Activated CD4-positive, alpha-beta T cell treated with anti-CD3 and anti-CD28 coated beads, Interleukin-2, amount 50 U/mL, for 4 hours (primary cell): ENCODE measurements at regions not wholly inside any gene's neighbourhood (a gene's known extent, or its start where the extent isn't known, plus 50 kb on each side); places are given as distances from the start of the nearest gene placed in this dataset.

Experiments
- DNase-seq, 2 experiments: peaks; one replicate each; pipeline ENCODE4 v3.0.0-alpha.2; 2020

DNA sequence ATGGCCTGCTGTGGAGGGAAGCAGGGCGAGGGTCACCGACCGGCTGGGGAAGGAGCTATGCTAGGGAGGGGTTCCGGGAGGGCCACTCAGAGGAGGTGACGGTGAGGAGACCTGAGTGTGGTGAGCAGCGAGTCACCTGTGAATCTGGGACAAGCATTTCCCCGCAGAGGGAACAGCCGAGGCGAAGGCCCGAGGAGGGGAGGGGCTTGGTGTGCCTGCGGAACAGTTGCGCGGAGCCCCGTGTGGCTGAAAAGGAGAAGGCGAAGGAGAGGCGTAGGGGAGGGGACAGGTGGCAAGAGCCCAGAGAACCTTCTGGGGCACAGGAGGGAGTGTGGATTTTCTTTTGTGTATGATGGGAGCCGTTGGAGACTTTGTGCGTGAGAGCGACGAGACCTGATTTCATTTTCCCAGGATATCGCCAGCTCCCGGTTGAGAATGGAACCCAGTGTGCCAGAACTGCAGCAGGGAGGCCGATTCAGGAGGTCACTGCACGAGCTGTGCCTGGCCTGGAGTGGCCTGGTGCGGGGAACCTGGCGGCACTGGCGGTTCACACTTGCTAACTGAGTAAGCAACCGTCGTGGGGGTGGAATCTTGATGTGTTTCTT, 117.7 kb upstream of the ZNF507 start:
- no peak for DNase-seq

DNA sequence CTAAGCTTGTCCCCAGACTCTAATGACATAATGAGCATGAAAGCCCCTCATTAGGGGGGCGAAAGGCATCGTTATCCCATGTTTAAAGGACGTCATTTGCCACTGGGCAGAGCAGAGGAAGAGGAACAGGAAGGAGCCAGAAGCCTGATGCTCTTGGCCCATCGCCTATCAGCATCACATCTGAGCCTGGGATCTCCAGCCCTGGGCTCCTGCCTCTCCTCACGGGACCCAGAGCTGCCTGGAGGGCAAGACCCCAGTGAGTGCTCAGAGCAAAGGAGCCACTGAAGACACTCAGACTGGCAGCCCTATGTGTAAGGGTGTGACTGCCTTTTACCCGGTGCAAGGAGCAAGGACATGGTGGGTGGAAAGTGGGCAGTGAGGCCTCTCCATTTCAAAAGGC, 115.0 kb upstream of the ZNF507 start:
- no peak for DNase-seq

GRCh38 chr19:32231020-32231419, 114.4 kb upstream of the ZNF507 start:
- no peak for DNase-seq

GRCh38 chr19:32231691-32232090, 113.7 kb upstream of the ZNF507 start:
- no peak for DNase-seq

DNA sequence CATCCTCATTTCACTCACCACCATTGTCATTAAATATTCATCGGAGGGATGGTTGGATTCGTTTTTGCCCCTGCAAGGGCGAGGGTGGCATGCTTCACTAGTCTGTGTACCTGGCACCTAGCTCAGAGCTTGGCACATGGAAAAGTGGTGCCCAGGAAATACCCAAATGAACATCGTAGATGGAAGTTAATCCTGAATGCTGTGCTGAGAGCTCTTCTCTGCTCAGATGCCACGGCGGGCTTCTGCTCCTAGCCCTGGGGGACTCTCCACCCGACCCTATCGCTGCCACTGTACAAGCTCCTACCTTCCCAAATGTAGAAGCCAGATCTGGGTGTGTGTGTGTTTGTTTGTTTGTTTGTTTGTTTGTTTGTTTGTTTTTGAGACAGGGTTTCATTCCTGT, 113.0 kb upstream of the ZNF507 start:
- DNase-seq: no peak

DNA sequence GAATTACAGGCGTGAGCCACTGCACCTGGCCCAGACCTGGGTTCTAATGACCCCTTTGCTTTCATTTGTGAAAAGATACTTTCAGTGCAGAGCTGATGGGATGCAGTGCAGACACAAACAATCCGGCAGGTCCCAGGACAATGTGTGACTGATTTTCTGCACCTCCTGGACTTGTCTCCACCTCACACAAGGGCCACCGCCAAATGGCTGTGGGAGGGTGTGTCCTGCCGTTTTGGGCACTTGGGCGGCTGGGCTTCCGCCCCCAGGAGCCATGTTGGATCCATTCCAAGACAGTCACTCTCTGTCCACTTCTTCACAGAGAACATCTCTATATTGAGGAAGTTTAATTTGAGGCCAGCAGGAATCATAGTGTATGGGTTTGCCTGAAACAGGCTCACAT, 112.3 kb upstream of the ZNF507 start:
- no peak for DNase-seq

GRCh38 chr19:32233885-32234284, 111.5 kb upstream of the ZNF507 start:
- DNase-seq: no peak

- no peak for DNase-seq
These were observed 110.7 kb upstream of the ZNF507 start for GRCh38 chr19:32234663-32235217.

GRCh38 chr19:32238076-32238475, 107.3 kb upstream of the ZNF507 start:
- DNase-seq: no peak

DNA sequence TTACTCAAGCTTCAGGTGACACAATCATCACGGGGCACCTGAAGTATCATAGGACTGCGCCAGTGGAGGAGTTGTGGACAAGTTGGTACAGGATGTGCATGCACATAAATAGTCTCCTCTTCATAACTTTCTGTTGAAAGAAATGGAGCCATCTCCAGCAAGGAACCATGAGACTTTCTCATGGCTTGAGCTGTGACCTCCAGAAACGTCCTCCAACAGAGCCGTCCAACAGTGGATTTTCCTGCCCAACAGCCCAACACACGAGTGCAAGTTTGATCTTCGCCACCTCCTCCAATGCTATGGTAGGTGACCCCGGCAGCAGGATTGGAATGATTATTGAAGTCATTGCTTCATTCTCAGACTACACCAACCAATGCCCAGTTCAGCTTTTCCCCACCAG, 105.1 kb upstream of the ZNF507 start:
- DNase-seq: no peak

GRCh38 chr19:32241306-32241705, 104.1 kb upstream of the ZNF507 start:
- no peak for DNase-seq

- DNase-seq: no peak
These were observed 103.3 kb upstream of the ZNF507 start for GRCh38 chr19:32241932-32242710.

DNA sequence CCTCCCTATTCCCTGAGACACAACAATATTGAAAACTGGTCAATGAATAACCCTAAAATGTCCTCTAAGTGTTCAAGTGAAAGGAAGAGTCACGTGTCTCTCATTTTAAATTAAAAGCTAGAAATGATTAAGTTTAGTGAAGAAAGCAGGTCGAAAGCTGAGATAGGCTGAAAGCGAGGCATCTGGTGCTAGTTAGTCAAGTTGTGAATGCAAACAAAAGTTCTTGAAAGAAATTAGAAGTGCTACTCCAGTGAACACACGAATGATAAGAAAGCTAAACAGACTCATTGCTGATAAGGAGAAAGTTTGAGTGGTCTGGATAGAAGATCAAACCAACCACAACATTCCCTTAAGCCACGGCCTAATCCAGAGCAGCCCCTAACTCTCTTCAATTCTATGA, 99.4 kb upstream of the ZNF507 start:
- DNase-seq: no peak

DNA sequence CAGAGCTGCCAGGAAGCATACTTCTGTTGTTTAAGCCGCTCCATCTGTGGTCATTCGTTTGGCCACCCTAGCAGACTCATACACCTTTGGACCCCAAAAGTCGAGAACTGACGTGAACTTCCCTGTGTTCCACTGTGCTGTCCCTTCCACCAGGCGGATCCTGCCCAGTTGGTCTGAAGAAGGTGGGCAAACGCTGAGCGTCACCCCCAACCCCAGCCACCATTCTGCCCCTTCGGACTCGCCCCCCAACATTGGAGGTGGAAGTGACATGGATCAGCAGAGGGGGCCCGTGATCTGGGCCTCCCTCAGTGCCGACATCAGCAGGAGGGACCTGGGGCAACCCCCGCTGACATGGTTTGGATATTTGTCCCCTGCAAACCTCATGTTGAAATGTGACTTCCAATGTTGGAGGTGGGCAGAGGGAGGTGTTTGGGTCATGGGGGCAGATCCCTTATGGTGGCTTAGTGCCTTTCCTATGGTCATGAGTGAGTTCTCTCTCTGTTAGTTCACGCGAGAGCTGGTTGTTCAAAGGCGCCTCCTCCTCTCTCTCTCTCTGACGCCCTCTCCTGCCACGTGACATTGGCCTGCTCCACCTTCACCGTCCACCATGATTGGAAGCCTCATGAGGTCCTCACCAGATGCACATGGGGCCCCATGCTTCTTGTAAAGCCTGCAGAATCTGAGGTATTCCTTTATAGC, 93.6 kb upstream of the ZNF507 start:
- DNase-seq: no peak

- no peak for DNase-seq
These were observed 93.1 kb upstream of the ZNF507 start for GRCh38 chr19:32252333-32252669.

- no peak for DNase-seq
These were observed 91.5 kb upstream of the ZNF507 start for GRCh38 chr19:32253683-32254508.

- no peak for DNase-seq
These were observed 90.9 kb upstream of the ZNF507 start for GRCh38 chr19:32254509-32254890.

GRCh38 chr19:32255536-32256295, 89.7 kb upstream of the ZNF507 start:
- DNase-seq: no peak

- DNase-seq: no peak
These were observed 89.0 kb upstream of the ZNF507 start for GRCh38 chr19:32256341-32256975.

- DNase-seq: no peak
These were observed 87.9 kb upstream of the ZNF507 start for GRCh38 chr19:32257326-32258073.

- DNase-seq: no peak
These were observed 87.2 kb upstream of the ZNF507 start for GRCh38 chr19:32258167-32258566.
